Ishikawa (cell line): ENCODE measurements at regions not wholly inside any gene's neighbourhood (a gene's known extent, or its start where the extent isn't known, plus 50 kb on each side); places are given as distances from the start of the nearest gene placed in this dataset.

ENCODE experiments used
- CEBPB ChIP-seq: IDR thresholded peaks from 2 replicates; pipeline ENCODE4 v1.6.1; 2012
- CREB1 ChIP-seq: IDR thresholded peaks from 2 replicates; pipeline ENCODE4 v1.6.1; 2012; ENCODE audit warnings: low read depth
- EGR1 ChIP-seq: IDR thresholded peaks from 2 replicates; pipeline ENCODE4 v1.6.1; 2012
- EP300 ChIP-seq: IDR thresholded peaks from 2 replicates; pipeline ENCODE4 v1.6.1; 2012; ENCODE audit warnings: borderline replicate concordance
- FOXM1 ChIP-seq: IDR thresholded peaks from 2 replicates; pipeline ENCODE4 v1.6.1; 2012; ENCODE audit warnings: low read depth, borderline replicate concordance
- MAX ChIP-seq: IDR thresholded peaks from 2 replicates; pipeline ENCODE4 v1.6.1; 2012
- NFIC ChIP-seq: IDR thresholded peaks from 2 replicates; pipeline ENCODE4 v1.6.1; 2012
- RAD21 ChIP-seq: IDR thresholded peaks from 2 replicates; pipeline ENCODE4 v1.6.1; 2012; ENCODE audit warnings: low read depth
- REST ChIP-seq: IDR thresholded peaks from 2 replicates; pipeline ENCODE4 v1.6.1; 2012; ENCODE audit warnings: low read depth, mild to moderate bottlenecking
- TAF1 ChIP-seq: IDR thresholded peaks from 2 replicates; pipeline ENCODE4 v1.6.1; 2012; ENCODE audit warnings: low read depth, mild to moderate bottlenecking
- TCF12 ChIP-seq: IDR thresholded peaks from 2 replicates; pipeline ENCODE4 v1.6.1; 2012; ENCODE audit warnings: low read depth
- TEAD4 ChIP-seq: IDR thresholded peaks from 2 replicates; pipeline ENCODE4 v1.6.1; 2012
- USF1 ChIP-seq: IDR thresholded peaks from 2 replicates; pipeline ENCODE4 v1.6.1; 2012
- YY1 ChIP-seq: IDR thresholded peaks from 2 replicates; pipeline ENCODE4 v1.6.1; 2012; ENCODE audit warnings: low read depth
- ZBTB7A ChIP-seq: IDR thresholded peaks from 2 replicates; pipeline ENCODE4 v1.6.1; 2012; ENCODE audit warnings: low read depth

- TF ChIP-seq EGR1: no peak
- TF ChIP-seq TAF1: no peak
- no peak for TF ChIP-seq CREB1
- no peak for TF ChIP-seq CEBPB
- TF ChIP-seq MAX: no peak
- TF ChIP-seq REST: no peak
- TF ChIP-seq TEAD4: no peak
Observed at GRCh38 chr1:65728504-65728903, 64.2 kb upstream of the PDE4B start.

GRCh38 chr1:65729259-65729658, 63.4 kb upstream of the PDE4B start:
- TF ChIP-seq TAF1 (no peak), YY1 (no peak), TEAD4 (no peak), TCF12 (no peak), FOXM1 (no peak), USF1 (no peak), CREB1 (no peak), EGR1 (no peak), EP300 (no peak), CEBPB (no peak), ZBTB7A (no peak), NFIC (no peak), RAD21 (no peak), REST (no peak), MAX (no peak)

GRCh38 chr1:65734979-65735378, 57.7 kb upstream of the PDE4B start:
- TF ChIP-seq RAD21: no peak
- TF ChIP-seq TCF12: no peak
- no peak for TF ChIP-seq MAX
- no peak for TF ChIP-seq USF1
- no peak for TF ChIP-seq ZBTB7A
- no peak for TF ChIP-seq CEBPB
- no peak for TF ChIP-seq NFIC
- TF ChIP-seq CREB1: no peak
- TF ChIP-seq EGR1: no peak
- TF ChIP-seq FOXM1: no peak
- TF ChIP-seq EP300: no peak
- no peak for TF ChIP-seq REST
- TF ChIP-seq TAF1: no peak
- no peak for TF ChIP-seq TEAD4
- no peak for TF ChIP-seq YY1

- TF ChIP-seq USF1 (no peak), EP300 (no peak), TCF12 (no peak), CEBPB (no peak), TAF1 (no peak), TEAD4 (no peak), RAD21 (no peak), REST (no peak), ZBTB7A (no peak), CREB1 (no peak), YY1 (no peak), EGR1 (no peak), MAX (no peak), FOXM1 (no peak), NFIC (no peak)
Observed at GRCh38 chr1:65741993-65742392, 50.7 kb upstream of the PDE4B start.
